ENCODE measurements at regions not wholly inside any gene's neighbourhood (a gene's known extent, or its start where the extent isn't known, plus 50 kb on each side); places are given as distances from the start of the nearest gene placed in this dataset.

DNA sequence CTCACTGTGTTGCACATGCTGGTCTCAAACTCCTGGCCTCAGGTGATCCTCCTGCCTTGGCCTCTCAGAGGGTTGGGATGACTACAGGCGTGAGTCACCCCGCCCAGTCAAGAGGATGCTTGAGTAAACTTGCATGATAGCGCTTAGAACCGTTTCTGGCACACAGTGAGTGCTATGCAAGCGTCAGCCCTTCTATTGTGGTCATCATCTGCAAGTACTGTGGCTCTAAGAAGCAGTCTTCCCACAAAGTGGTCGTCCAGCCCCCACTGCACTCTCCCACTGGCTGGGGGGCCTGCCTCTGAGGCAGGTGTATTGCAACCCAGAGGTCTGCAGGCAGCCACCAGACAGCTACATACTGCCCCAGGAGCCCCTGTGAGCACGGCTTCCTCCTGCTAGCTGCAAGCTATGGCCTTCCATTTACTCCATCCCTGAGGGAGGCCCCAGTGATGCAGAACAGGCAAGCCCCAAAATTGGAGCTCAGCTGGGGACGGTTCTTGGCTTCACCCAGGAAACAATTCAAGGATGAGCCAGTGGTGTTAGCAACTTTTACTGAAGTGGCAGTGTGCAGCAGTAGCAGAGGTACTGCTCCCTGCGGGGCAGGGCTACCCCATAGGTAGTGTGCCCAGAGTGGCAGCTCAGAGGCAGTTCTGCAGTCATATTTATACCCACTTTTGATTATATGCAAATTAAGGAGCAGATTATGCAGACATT is 95.4 kb downstream of the LSM3 start:
- DNase-seq, result no peak

DNA sequence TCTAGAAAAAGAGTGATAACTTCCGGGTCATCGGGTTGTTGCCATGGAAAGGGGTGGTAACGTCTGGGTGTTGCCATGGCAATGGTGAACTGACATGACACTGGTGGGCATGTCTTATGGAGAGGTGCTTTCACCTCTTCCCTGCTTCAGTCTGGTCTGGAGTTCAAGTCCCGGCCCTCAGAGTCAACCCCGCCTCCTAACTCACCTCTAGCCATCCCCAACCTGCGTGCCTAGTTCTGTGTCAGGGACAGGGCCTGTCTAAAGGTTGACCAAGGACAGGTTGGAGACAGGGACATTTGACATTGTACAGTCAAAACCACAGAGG is 96.0 kb downstream of the LSM3 start:
- DNase-seq, result no peak

DNA sequence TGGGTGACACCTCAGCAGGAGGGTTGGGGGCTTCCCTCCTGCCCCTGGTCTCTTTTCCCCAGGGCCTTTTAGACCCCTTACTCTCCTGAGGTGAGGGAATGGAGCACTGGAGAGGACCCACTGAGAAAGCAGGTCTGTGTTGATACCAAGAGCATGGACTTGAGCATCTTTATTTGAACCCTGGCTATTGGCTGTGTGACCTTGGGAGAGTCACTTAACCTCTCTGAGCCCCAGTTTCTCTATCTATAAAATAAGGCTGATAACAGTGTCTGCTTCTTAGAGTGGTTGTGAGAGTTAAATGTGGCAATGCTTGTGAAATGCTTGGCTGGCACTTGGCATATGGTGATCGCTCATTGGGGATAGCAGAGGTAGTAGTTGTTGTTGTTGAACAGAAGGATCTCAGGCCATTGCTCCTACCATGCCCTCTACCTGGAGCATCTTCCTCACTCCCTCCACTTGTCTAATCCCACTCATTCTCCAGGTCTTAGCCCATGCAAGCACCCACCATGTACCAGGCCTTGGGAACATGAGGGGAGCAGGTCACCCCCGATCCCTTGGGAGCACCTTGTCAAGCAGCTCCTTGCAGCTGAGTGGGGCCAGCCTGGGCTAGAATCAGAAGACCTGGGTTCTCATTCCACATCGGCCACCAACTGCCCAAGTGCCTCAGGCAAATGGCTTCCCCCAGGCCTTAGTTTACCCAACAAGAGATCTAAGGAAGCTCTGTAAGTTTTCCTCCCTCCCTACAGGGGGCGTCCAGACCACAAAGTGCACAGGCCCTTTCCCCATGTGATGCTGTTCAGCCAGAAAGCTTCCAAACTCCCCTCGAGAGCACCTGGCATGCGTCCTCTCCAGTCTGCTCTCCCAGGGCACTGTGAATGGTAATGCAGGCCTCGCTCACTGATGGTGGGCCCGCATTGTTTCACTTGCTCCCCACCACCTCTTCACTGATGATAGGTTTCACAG is 96.7 kb downstream of the LSM3 start:
- peak; percentile 10 for DNase-seq

DNA sequence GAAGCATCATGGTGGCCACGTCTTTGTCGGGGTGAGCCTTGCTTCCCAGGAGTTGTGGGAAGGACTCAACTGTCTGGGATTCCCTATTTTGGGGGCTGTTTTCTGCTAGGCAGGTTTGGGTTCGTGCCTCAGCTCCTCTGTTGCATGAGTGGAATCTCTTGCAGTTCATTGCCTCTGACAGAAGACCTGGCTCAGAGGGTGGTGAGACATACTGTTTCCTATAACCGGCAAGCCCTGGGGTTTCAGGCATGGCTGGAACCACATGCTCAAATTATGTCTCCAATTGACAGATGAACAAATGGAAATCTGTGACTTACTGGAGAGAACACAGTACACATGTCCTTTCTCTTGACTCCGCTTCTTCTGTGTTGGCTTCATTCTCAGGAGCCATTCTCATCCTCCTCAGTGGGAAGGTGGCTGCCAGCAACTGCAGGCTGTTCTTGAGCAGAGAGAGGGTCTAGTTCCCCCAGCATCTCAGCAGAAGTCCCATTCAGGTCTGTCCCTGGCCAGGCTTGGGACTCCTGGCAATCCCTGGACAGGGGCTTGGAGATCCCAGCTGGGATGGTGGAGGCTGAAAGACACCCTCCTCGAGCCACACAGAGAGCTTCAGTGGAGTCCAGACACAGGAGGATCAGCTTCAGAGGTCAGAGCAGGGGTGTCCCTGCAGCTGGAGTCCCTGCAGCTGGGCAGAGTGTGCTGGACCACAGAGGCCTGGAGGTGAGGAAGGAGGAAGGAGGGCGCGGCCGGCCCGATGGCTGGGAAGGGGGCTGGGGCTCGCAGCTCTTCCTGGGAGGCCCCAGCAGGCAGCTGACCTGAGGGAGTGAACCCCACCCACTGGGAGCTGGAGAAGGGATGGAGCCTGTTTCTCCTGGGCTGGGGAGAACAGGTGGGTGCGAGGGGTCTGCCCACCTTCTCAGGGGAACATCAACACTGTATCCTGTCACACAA is 97.6 kb downstream of the LSM3 start:
- DNase-seq, result no peak

DNA sequence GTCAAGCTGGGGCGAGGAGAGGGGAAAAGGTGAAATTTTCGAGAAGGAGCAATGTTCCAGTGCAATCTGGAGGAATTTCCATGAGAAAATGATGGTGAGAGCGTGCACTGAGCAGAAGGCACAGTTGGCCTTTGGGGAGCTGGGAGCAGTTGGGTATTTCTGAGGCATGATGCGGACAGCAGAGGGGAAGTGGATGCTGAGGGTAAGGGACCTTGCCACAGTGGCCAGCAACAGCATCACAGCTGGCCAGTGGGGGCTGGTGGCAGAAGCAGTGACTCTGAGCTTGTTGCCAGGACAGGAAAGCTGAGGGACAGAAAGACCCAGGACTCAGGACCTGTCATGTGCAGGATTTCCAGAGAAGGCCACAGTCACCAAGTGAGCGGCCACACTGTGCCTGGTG is 98.9 kb downstream of the LSM3 start:
- DNase-seq, result no peak

DNA sequence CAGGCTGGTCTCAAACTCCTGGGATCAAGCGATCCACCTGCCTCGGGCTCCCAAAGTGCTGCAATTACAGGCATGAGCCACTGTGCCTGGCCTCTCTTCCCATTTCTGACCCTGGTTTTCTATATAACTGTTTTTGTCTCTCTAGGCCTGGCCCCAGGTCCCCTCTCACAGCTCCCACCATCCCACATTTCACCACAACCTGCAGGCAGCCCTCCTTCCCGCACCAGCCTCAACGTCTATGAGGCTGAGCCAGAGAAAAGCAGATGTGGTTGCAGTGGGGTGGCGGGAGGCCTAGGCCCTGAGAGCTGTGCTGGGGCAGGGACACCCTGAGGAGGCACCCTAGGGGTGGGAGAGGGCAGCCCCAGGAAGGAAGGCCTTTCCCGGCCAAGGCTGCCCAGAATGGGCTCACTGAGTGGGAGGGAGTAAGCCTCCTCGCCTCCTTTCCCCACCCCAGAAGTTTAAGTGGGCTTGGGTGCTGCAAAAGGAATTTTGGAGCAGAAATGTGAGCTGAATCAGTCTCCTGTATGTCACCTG is 99.7 kb downstream of the LSM3 start:
- no peak for DNase-seq

DNA sequence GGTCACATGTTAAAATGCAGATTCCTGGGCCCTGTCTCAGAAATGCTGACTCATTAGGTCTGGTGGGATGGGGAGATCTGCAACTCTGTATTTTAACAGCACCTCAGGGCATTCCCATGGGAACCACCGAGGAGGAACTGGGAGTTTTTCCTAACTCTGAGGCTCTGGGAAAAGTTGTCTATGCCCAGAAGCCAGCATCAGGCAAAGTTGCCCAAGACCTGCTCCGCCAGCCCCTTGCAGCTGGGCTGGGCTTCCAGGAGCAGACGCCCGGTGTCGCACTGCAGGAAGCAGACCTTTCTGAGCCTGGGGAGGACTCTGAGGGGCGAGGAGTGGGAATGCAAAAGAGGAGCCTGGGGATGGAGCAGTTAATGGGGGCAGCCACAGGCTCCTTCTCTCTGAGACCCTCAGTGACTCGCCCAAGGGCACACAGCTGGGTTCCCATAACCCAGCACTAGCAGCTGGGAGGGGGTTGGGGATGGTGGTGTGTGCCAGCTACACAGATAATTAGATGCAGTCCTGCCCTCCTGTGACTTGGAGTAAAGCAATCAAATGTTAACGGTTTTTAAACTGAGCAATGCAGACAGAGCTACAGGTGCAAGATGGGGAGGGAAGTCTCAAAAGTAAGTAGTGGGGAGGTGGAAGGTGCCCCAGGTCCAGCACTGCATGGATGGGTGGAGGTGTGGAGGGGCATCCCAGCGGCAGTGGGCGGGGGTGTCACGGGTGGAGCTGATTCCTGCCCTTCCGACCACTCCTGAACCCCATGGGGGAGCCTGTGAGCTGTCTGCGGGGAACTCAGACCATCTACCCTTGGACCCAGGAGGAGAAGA is 100.4 kb downstream of the LSM3 start:
- DNase-seq, result no peak

DNA sequence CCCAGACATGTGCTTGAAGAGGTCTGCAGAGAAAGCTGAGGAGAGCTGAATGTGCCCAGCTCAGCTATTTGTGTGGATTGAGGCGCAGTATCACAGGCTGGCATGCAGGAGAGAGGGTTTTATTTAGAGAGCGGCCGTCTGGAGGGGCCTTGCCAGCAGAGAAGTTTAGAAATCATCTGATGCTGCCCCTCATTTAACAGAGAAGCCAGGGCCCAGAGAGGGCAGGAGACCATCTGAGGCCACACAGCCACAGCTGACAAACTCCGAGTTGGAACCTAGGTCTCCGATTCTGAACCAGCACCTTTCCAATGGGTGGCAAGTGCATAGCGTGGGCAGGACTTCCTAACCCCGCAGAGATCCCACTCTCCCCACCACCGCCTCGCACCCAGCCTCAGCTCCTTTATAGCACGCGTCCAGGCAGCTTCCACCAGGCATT is 101.0 kb downstream of the LSM3 start:
- DNase-seq, result no peak

DNA sequence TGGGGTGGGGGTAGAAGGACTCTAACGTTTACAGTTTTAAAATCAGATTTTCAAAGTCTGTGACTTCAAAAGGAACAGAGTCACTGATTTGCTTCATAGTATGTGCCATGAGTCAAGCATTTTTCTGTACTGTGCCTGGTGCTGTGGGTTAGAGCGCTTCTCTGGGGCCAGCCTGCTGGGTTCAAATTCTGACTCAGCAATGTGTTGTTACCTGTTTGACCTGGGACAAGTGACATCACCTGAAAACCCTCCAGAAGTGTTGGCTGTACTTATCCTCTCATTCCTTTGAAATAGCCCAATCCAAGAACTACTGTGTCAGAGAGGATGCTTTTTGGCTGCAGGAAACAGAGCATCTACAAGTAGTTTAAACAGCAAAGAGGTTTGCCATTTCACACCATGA is 101.7 kb downstream of the LSM3 start:
- DNase-seq, result no peak

DNA sequence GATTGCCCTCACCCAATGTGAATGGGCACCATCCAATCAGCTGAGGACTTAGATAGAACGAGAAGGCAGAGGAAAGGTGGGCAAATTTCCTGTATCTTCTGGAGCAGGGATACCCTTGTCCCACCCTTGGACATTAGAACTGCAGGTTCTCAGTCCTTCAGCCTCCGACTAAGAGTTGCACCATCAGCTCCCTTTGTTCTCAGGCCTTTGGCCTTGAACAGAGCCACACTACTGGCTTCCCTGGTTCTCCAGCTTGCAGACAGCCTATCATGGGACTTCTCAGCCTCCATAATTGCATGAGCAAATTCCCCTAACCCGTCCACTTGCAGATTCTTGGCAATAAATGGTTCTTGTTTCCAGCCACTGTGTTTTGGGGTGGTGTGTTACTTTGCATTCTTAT is 102.4 kb downstream of the LSM3 start:
- no peak for DNase-seq

DNA sequence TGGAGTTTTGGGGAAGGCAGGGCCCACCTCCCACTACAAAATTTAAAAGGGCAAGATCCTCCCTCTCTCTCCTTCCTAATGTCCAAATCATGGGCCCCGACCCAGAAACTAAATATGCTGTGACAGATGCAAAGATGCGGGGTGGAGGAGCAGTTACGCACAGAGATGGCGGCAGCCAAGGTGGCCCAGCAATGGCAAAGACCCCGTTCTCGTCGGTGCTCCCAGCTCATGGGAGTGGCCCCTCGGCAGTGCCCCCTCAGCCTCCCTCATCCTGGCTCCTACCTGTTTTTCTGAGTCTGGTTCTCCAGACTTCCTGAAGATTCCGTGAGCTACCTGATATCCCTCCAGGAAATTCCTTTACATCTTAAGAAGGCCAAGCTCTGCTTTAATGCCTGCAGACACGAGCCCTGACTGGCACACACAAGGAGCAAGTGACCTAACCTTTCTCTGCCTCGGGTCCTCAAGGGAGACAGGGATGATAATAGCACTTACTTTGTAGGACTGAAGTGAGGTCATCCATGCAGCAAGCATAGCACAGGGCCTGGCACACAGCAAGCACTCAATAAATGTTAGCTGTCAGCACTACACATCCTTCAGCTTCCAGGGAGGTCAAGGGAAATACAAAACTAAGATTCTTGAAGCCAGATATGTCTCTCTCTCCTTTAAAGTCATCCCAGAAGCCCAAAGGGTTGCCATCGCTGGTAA is 103.5 kb downstream of the LSM3 start:
- no peak for DNase-seq

DNA sequence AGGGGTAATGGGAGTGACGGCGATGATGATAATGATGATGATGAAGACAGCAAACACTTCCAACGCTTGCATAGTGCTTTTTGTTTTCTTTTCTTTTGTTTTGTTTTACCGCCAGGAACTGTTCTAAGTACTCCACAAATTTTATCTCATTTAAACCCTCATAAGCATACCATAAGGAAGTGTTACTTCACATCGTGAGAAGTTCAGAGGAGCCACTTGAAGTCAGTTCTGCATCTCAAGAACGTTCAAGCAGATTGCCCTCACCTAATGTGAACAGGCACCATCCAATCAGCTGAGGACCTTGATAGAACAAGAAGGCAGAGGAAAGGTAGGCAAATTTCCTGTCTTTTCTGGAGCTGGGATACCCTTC is 104.1 kb downstream of the LSM3 start:
- DNase-seq, result no peak

DNA sequence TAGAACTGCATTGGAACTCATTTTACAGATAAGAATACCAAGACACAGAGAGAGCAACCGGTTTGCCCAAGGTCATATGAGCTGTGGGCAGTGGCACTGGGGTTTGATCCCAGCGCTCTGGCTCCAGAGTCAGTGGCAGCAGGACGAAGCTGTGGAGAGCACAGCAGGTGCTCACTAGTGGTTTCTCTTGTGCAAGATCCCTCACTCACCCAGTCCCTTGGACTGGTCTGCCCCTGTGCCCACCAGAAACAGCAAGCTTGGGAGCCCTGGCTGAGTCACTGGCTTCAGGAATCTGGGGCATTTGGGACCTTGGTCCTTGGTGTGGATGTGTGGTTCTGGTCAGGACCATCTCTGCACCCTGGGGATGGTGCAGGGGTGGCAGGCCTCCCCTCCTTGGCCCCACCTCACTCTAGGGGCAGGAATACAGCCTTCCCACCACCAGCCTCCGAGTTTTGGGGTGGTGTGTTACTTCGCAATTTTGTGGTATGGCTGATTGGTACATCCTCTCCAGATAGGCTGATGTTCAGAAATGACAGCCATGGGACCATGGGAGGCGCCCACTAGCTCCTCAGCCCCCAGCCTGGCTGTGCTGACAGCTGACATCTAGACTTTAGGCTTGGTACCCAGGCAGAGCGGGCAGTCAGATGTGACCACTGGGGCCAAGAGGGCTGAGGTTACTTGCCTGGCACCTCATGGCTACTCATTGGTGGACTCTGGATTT is 104.6 kb downstream of the LSM3 start:
- DNase-seq, result no peak

DNA sequence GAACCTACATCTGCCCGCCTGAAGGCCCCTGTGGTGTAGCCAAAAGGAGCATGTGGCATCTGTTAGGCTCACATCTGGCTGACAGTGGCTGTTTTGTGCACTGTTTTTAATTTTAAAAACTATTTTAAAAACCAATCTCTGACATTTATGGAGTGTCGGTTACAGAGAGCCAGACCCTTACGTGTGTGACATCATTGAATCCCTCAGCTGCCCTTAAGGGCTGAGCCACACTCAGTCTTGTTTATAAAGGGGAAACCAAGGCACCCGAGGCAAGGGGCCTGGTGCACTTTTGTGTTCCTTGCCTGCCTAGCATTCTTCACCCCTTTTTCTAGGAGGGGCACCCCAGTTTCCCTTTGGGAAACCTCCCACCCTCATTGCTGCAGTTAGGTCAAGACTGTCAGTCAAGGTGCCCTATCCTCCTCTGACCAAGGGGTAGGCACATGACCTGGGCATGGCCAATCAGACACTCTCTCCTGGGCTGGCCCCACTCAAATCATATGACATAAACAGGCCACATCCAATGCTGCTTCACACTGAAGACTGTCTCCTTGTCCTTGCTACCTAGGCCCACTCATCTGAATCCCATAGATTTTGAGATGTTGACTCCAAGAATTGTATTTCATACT is 105.3 kb downstream of the LSM3 start:
- no peak for DNase-seq

DNA sequence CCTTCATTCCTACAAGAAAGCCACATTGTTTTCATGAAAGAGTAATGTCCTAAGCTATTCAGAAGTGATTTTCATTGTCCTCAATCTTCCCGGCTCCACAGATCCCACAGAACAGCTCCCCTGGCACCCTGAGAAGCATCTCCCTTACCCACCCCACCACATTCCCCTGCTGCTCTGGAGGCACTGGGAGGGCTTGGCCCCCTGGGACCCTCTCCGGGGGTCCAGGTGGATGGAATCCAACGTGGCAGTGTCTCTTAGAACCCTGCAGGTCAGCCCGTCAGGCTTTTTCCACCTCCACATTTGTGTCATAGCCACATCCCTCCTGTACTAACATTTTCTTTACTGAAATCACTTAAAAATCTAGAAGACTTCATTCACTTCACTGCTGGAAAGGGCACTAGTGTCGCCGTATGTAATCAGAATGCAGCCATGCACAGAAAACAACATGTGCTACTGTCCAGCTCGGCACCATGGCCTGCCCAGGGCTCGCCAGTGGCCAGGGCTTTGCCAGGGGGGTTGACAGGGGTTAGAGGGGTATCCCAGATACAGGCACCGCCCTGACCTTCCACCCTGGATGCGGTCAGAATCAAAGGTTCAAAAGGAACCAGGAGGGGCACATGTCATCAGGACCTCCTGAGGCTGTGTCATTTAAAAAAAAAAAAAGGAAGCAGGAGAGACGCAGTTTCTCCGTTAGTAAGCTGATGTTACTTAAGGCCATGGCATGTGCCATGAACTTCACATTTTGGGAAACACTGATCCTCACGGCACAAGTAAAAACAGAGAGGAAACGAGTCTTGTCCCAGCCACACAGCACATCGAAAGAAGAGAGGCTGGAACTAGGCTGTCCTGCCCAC is 106.3 kb downstream of the LSM3 start:
- no peak for DNase-seq

DNA sequence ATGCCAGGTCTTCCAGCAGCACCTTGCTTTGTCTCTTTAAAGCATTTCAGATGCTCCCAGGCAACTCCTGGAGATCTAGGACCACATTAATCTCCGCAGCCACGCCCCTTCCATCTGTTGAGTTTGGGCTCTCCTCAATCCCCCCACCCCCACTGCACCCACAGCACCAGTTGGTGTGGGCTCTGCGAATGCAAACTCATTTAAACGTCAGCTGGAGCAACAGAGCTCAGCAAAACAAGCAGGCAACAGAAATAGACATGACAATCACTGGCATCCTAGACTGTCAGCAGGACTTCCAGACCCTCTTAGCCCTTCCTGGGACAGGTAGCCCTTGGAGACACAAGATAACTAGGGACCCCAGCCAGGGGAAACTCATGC is 106.9 kb downstream of the LSM3 start:
- DNase-seq, result no peak

DNA sequence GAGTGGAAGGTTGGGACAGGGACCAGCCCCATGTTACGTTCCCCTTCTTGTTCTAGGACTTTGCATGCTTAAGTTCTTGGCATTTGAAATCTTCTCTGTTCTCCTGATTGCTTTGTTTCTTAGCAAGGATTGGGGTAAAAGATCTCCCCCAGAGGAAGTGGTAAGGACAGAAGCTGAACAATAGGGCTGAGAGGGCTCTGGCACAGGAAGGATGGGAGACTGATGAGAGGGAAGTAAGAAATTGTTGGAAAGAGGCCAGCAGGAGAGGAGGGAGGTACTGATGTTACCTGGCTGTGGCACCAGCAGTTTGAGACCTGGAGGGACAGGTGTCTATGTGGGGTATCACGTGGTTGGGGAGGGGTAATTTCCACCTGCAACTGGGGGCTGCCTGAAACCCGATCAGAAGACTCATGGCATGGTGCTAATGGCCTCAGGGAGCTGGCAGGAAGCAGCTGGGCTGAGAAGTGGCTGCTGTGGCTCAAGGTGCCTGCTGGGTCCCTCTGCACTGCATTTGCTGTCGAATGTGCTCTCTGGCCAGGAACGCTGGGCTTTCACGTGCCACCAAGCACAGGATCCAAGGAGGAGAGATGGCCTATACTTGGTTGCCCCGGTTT is 108.4 kb downstream of the LSM3 start:
- no peak for DNase-seq

DNA sequence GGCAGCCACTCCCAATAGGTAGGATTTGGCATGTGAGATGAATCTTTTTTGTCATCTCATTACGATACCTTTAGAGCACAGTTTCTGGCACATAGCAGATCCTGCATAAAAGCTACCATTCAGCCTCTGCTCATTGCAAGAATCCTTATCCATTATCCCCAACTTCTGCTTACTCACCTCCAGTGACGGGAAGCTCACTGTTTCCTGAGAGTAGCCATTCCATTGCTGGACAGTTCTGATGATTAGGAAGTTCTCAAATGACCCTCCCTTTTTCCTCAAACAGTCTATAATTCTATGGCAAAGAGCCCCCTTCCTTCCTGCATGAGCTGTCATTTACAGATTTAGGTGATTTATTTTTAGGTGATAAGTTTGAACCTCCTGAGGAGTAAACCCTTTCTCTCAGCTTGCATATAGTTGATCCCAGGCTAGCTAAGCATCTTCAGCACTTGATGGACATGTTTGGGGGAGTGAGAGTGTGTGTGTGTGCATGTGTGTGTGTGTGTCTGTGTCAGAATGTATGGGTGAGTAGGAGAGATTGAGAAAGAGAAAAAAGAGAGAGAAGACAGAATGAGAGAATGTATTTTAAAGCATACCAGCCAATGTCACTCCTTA is 109.7 kb downstream of the LSM3 start:
- DNase-seq, result no peak
